HepG2 (cell line): ENCODE measurements at regions not wholly inside any gene's neighbourhood (a gene's known extent, or its start where the extent isn't known, plus 50 kb on each side); places are given as distances from the start of the nearest gene placed in this dataset.
A peak's percentile ranks its signal among the peaks of the same experiment; 100 is the strongest.

Source experiments
- DPF2 ChIP-seq: sonication (generic); formaldehyde crosslinking; IDR thresholded peaks from 2 replicates; pipeline ENCODE4 v1.4.0; 2020; ENCODE audit warnings: mild to moderate bottlenecking, low read depth, missing genetic modification reagents, borderline replicate concordance
- HNRNPLL ChIP-seq: fragments of 200-400 bp; formaldehyde crosslinking; IDR thresholded peaks from 2 replicates; pipeline ENCODE4 v1.6.1; 2017; ENCODE audit warnings: mild to moderate bottlenecking, low read depth, low read length; ENCODE audit not compliant: poor library complexity, severe bottlenecking
- NR3C1 ChIP-seq: sonication (generic); formaldehyde crosslinking; IDR thresholded peaks from 2 replicates; pipeline ENCODE4 v1.4.0; 2020; ENCODE audit warnings: missing genetic modification reagents
- SNAPC4 ChIP-seq: sonication (generic); formaldehyde crosslinking; IDR thresholded peaks from 2 replicates; pipeline ENCODE4 v1.4.0; 2020; ENCODE audit warnings: mild to moderate bottlenecking, missing genetic modification reagents
- TRIM24 ChIP-seq: sonication (generic); formaldehyde crosslinking; IDR thresholded peaks from 2 replicates; pipeline ENCODE4 v1.8.0; 2022; ENCODE audit warnings: mild to moderate bottlenecking, missing genetic modification reagents
- YEATS4 ChIP-seq: sonication (generic); formaldehyde crosslinking; IDR thresholded peaks from 2 replicates; pipeline ENCODE4 v1.4.0; 2020; ENCODE audit warnings: missing genetic modification reagents, borderline replicate concordance
- ZBTB34 ChIP-seq: sonication (generic); formaldehyde crosslinking; IDR thresholded peaks from 2 replicates; pipeline ENCODE4 v1.8.0; 2022; ENCODE audit warnings: mild to moderate bottlenecking, missing genetic modification reagents
- ZFP36L2 ChIP-seq: sonication (generic); formaldehyde crosslinking; IDR thresholded peaks from 2 replicates; pipeline ENCODE4 v1.4.0; 2020; ENCODE audit warnings: missing genetic modification reagents
- TF ChIP-seq, protein P1 (sequence below): IDR thresholded peaks from 2 replicates; pipeline ENCODE4 v1.4.0; 2020; ENCODE audit warnings: mild to moderate bottlenecking, missing genetic modification reagents
- TF ChIP-seq, protein P2 (sequence below), 2 experiments: sonication (generic) in 1 of 2; formaldehyde crosslinking in 1 of 2; IDR thresholded peaks; 2 replicates each; pipeline versions ENCODE4 v1.4.0 to v1.6.1; 2016 to 2020; ENCODE audit warnings: borderline replicate concordance in 1 of 2, low read depth in 1 of 2, mild to moderate bottlenecking in 1 of 2, missing genetic modification reagents in 1 of 2
- TF ChIP-seq, protein P3 (sequence below): sonication (generic); formaldehyde crosslinking; IDR thresholded peaks from 2 replicates; pipeline ENCODE4 v1.8.0; 2023; ENCODE audit warnings: mild to moderate bottlenecking, missing genetic modification reagents

GRCh38 chr18:31232775-31233424, 70.2 kb upstream of the DSC1 start (continued):
- TF ChIP-seq, protein P1, sequence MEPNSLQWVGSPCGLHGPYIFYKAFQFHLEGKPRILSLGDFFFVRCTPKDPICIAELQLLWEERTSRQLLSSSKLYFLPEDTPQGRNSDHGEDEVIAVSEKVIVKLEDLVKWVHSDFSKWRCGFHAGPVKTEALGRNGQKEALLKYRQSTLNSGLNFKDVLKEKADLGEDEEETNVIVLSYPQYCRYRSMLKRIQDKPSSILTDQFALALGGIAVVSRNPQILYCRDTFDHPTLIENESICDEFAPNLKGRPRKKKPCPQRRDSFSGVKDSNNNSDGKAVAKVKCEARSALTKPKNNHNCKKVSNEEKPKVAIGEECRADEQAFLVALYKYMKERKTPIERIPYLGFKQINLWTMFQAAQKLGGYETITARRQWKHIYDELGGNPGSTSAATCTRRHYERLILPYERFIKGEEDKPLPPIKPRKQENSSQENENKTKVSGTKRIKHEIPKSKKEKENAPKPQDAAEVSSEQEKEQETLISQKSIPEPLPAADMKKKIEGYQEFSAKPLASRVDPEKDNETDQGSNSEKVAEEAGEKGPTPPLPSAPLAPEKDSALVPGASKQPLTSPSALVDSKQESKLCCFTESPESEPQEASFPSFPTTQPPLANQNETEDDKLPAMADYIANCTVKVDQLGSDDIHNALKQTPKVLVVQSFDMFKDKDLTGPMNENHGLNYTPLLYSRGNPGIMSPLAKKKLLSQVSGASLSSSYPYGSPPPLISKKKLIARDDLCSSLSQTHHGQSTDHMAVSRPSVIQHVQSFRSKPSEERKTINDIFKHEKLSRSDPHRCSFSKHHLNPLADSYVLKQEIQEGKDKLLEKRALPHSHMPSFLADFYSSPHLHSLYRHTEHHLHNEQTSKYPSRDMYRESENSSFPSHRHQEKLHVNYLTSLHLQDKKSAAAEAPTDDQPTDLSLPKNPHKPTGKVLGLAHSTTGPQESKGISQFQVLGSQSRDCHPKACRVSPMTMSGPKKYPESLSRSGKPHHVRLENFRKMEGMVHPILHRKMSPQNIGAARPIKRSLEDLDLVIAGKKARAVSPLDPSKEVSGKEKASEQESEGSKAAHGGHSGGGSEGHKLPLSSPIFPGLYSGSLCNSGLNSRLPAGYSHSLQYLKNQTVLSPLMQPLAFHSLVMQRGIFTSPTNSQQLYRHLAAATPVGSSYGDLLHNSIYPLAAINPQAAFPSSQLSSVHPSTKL (CRISPR knock-in tag) = peak; percentile 86
- no peak for TF ChIP-seq SNAPC4 (CRISPR knock-in tag)
- TF ChIP-seq, protein P2, sequence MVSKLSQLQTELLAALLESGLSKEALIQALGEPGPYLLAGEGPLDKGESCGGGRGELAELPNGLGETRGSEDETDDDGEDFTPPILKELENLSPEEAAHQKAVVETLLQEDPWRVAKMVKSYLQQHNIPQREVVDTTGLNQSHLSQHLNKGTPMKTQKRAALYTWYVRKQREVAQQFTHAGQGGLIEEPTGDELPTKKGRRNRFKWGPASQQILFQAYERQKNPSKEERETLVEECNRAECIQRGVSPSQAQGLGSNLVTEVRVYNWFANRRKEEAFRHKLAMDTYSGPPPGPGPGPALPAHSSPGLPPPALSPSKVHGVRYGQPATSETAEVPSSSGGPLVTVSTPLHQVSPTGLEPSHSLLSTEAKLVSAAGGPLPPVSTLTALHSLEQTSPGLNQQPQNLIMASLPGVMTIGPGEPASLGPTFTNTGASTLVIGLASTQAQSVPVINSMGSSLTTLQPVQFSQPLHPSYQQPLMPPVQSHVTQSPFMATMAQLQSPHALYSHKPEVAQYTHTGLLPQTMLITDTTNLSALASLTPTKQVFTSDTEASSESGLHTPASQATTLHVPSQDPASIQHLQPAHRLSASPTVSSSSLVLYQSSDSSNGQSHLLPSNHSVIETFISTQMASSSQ (IDR thresholded peaks at IDR 0.05; ENCODE audit: low read depth) = no peak
- TF ChIP-seq, protein P2 (CRISPR knock-in tag; IDR thresholded peaks at IDR 0.05; ENCODE audit: borderline replicate concordance) = peak; percentile 56; the same call in 1 of the 2 replicates
- TF ChIP-seq, protein P3, sequence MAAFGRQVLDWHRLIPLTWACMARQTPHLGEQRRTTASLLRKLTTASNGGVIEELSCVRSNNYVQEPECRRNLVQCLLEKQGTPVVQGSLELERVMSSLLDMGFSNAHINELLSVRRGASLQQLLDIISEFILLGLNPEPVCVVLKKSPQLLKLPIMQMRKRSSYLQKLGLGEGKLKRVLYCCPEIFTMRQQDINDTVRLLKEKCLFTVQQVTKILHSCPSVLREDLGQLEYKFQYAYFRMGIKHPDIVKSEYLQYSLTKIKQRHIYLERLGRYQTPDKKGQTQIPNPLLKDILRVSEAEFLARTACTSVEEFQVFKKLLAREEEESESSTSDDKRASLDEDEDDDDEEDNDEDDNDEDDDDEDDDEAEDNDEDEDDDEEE (CRISPR knock-in tag) = no peak
- TF ChIP-seq HNRNPLL = no peak
- TF ChIP-seq ZFP36L2 (CRISPR knock-in tag) = no peak
- TF ChIP-seq YEATS4 (CRISPR knock-in tag) = 0 out of 2 replicates have a peak, but pooled peaks have one; percentile 35
- peak; percentile 68 for TF ChIP-seq DPF2
- TF ChIP-seq TRIM24 (CRISPR knock-in tag) = no peak
- TF ChIP-seq NR3C1 = no peak
- 0 out of 2 replicates have a peak, but pooled peaks have one; percentile 54 for TF ChIP-seq ZBTB34 (CRISPR knock-in tag)
